Prostate gland (tissue), 2 donors: ENCODE measurements at regions not wholly inside any gene's neighbourhood (a gene's known extent, or its start where the extent isn't known, plus 50 kb on each side); places are given as distances from the start of the nearest gene placed in this dataset.

Experiments used
- CTCF ChIP-seq, 4 experiments: fragments of 200-600 bp in 2 of 4; fragments of 450-650 bp in 2 of 4; sonication (generic) in 2 of 4; IDR thresholded peaks; 1 replicate in 3 of 4; 2 replicates in 1 of 4; pipeline ENCODE4 v1.5.1; 2016 to 2019; ENCODE audit warnings: antibody characterized with exemption in 4 of 4, mild to moderate bottlenecking in 2 of 4, moderate library complexity in 2 of 4
- POLR2A ChIP-seq: fragments of 450-650 bp; IDR thresholded peaks from one replicate; pipeline ENCODE4 v1.6.1; 2016; ENCODE audit warnings: antibody characterized with exemption, mild to moderate bottlenecking
- POLR2AphosphoS5 ChIP-seq: sonication (generic); formaldehyde crosslinking; IDR thresholded peaks from one replicate; pipeline ENCODE4 v1.6.1; 2017; ENCODE audit warnings: antibody characterized with exemption

DNA sequence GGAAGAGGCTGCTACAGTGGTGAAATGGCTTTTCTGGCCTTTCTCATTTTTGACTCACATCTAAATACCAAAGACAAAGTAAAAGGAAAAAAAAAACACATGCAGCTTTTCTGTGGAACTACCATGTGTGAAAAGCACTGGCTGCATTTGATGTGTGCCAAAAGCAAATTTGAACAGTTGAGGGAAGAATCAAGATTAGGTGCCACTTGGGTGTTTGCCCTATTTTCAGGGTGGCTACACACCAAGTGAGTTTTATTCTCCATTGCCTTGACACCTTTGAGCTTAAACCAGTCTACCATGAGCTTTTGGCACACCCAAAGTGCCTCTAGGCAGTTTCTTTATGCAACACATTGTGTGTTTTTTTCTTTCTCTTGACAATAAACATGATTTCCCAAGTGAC is 423.9 kb downstream of the FAM133A start:
- TF ChIP-seq CTCF (IDR thresholded peaks at IDR 0.05), result no peak
- TF ChIP-seq POLR2AphosphoS5, result no peak
- no peak for TF ChIP-seq POLR2A
